T-helper 2 cell (primary cell): ENCODE measurements at regions not wholly inside any gene's neighbourhood (a gene's known extent, or its start where the extent isn't known, plus 50 kb on each side); places are given as distances from the start of the nearest gene placed in this dataset.
A peak's percentile ranks its signal among the peaks of the same experiment; 100 is the strongest.

Experiments
- DNase-seq, 5 experiments: peaks; one replicate each; pipeline versions ENCODE4 v3.0.0 to v3.0.0-alpha.2; 2012 to 2022

- no peak for DNase-seq
Measured at GRCh38 chr3:176932433-176932832, 264.8 kb downstream of the TBL1XR1 start.

- DNase-seq: no peak
Measured at GRCh38 chr3:176931991-176932390, 265.3 kb downstream of the TBL1XR1 start.

GRCh38 chr3:176930942-176931341 is 266.3 kb downstream of the TBL1XR1 start:
- no peak for DNase-seq

- no peak for DNase-seq
Measured at GRCh38 chr3:176928582-176928931, 268.7 kb downstream of the TBL1XR1 start.

GRCh38 chr3:176927706-176928581 is 269.3 kb downstream of the TBL1XR1 start:
- no peak for DNase-seq

- DNase-seq: no peak
Measured at GRCh38 chr3:176927280-176927679, 270.0 kb downstream of the TBL1XR1 start.

- no peak for DNase-seq
Measured at GRCh38 chr3:176926688-176927087, 270.6 kb downstream of the TBL1XR1 start.

GRCh38 chr3:176926034-176926433 is 271.2 kb downstream of the TBL1XR1 start:
- DNase-seq: no peak

GRCh38 chr3:176920766-176921160 is 276.5 kb downstream of the TBL1XR1 start:
- no peak for DNase-seq

- DNase-seq: no peak
Measured at GRCh38 chr3:176919836-176920765, 277.2 kb downstream of the TBL1XR1 start.

GRCh38 chr3:176916777-176917176 is 280.5 kb downstream of the TBL1XR1 start:
- no peak for DNase-seq

GRCh38 chr3:176914764-176915163 is 282.5 kb downstream of the TBL1XR1 start:
- DNase-seq: no peak

GRCh38 chr3:176911579-176911978 is 285.7 kb downstream of the TBL1XR1 start:
- DNase-seq: no peak

GRCh38 chr3:176909044-176909443 is 288.2 kb downstream of the TBL1XR1 start:
- DNase-seq: no peak

GRCh38 chr3:176906046-176906905 is 291.0 kb downstream of the TBL1XR1 start:
- no peak for DNase-seq

GRCh38 chr3:176905331-176905730 is 292.0 kb downstream of the TBL1XR1 start:
- no peak for DNase-seq

GRCh38 chr3:176904506-176904905 is 292.8 kb downstream of the TBL1XR1 start:
- no peak for DNase-seq

GRCh38 chr3:176896640-176897039 is 300.6 kb downstream of the TBL1XR1 start:
- DNase-seq: no peak

- no peak for DNase-seq
Measured at GRCh38 chr3:176896165-176896564, 301.1 kb downstream of the TBL1XR1 start.

GRCh38 chr3:176879710-176880109 is 317.6 kb downstream of the TBL1XR1 start:
- no peak for DNase-seq

GRCh38 chr3:176873261-176873660 is 324.0 kb downstream of the TBL1XR1 start:
- DNase-seq: no peak

- DNase-seq: peak in 4 of 5 experiments; percentile 11 to 70 (median 26)
Measured at GRCh38 chr3:176872771-176873209, 324.5 kb downstream of the TBL1XR1 start.

GRCh38 chr3:176870451-176870850 is 326.8 kb downstream of the TBL1XR1 start:
- DNase-seq: no peak
